SH-SY5Y (cell line): ENCODE measurements at regions not wholly inside any gene's neighbourhood (a gene's known extent, or its start where the extent isn't known, plus 50 kb on each side); places are given as distances from the start of the nearest gene placed in this dataset.

ENCODE experiments used
- GATA2 ChIP-seq: IDR thresholded peaks from 2 replicates; pipeline ENCODE4 v1.6.1; 2011; ENCODE audit warnings: mild to moderate bottlenecking, low read depth, low read length
- GATA3 ChIP-seq: IDR thresholded peaks from 2 replicates; pipeline ENCODE4 v1.6.1; 2011; ENCODE audit warnings: low read depth, mild to moderate bottlenecking, low read length, moderate library complexity

- TF ChIP-seq GATA2 (no peak), GATA3 (no peak)
Measured at GRCh38 chr5:112669328-112669963, 68.2 kb upstream of the APC start.
